Panc1 (cell line): ENCODE measurements at regions not wholly inside any gene's neighbourhood (a gene's known extent, or its start where the extent isn't known, plus 50 kb on each side); places are given as distances from the start of the nearest gene placed in this dataset.

ENCODE experiments used
- ATAC-seq: fragments of 200-7000 bp; cut with Tn5 transposase; 2 replicates; pipeline ENCODE4 v1.9.1; 2020; ENCODE audit warnings: mild to moderate bottlenecking, moderate library complexity
- BruUV-seq: library from RNA; stranded (reverse); fragments of 400-500 nt; replicated peaks from 2 replicates; lab custom pipeline; 2021; lab: Mats Ljungman, UMichigan
- CTCF ChIA-PET: fragments of 300-600 bp; sonication (Branson Sonifier 250); formaldehyde crosslinking; loops from one replicate; lab custom pipeline; 2022; ENCODE audit warnings: antibody characterized with exemption; lab: Charles Lee
- POLR2A ChIA-PET: fragments of 300-600 bp; sonication (Branson Sonifier 250); formaldehyde crosslinking; loops from one replicate; lab custom pipeline; 2022; ENCODE audit warnings: antibody characterized with exemption; lab: Charles Lee
- DNase-seq: peaks from one replicate; pipeline ENCODE4 v3.0.0-alpha.2; 2010; ENCODE audit warnings: low read depth, low spot score
- H3K27ac ChIP-seq: 2 replicates; pipeline ENCODE4 v1.5.1; 2011; ENCODE audit warnings: mild to moderate bottlenecking, low read length, inconsistent platforms
- H3K27me3 ChIP-seq: fragments of 200-500 bp; sonication (Bioruptor generic); 2 replicates; pipeline ENCODE4 v1.6.0; 2014; ENCODE audit warnings: low read length, inconsistent platforms; ENCODE audit not compliant: control insufficient read depth, insufficient read depth
- H3K36me3 ChIP-seq: fragments of 200-500 bp; sonication (Bioruptor generic); 2 replicates; pipeline ENCODE4 v1.5.1; 2014; ENCODE audit warnings: inconsistent platforms, mild to moderate bottlenecking, low read length, moderate library complexity; ENCODE audit not compliant: control insufficient read depth, insufficient read depth
- H3K4me1 ChIP-seq: 2 replicates; pipeline ENCODE4 v1.5.1; 2011; ENCODE audit warnings: inconsistent platforms, mild to moderate bottlenecking, low read length, moderate library complexity; ENCODE audit not compliant: control insufficient read depth, insufficient read depth
- H3K4me3 ChIP-seq, 2 experiments: 2 replicates each; pipeline ENCODE4 v1.5.1; 2011 to 2012; ENCODE audit warnings: low read depth in 2 of 2, low read length in 2 of 2, mild to moderate bottlenecking in 2 of 2, inconsistent platforms in 1 of 2, moderate library complexity in 1 of 2
- H3K9me3 ChIP-seq: fragments of 200-500 bp; sonication (Bioruptor generic); 2 replicates; pipeline ENCODE4 v1.5.1; 2014; ENCODE audit warnings: low read depth, mild to moderate bottlenecking, inconsistent platforms, low read length, moderate library complexity; ENCODE audit not compliant: control insufficient read depth, insufficient read depth
- CTCF ChIP-seq: fragments of 450-650 bp; IDR thresholded peaks from 2 replicates; pipeline ENCODE4 v1.5.1; 2017; ENCODE audit warnings: mild to moderate bottlenecking
- POLR2AphosphoS5 ChIP-seq: IDR thresholded peaks from 2 replicates; pipeline ENCODE4 v1.6.1; 2012; ENCODE audit warnings: mild to moderate bottlenecking, low read depth, low read length, moderate library complexity
- REST ChIP-seq, 2 experiments: IDR thresholded peaks; 2 replicates each; pipeline ENCODE4 v1.6.1; 2011 to 2012; ENCODE audit warnings: low read depth in 2 of 2, control low read depth in 1 of 2, low read length in 1 of 2, mild to moderate bottlenecking in 1 of 2, moderate library complexity in 1 of 2; ENCODE audit not compliant: insufficient read depth in 1 of 2
- SIN3A ChIP-seq: IDR thresholded peaks from 2 replicates; pipeline ENCODE4 v1.6.1; 2012; ENCODE audit warnings: low read depth, mild to moderate bottlenecking, low read length, moderate library complexity, borderline replicate concordance; ENCODE audit not compliant: insufficient read depth
- TCF7L2 ChIP-seq: IDR thresholded peaks from 2 replicates; pipeline ENCODE4 v1.6.1; 2011; ENCODE audit warnings: mild to moderate bottlenecking, low read depth, low read length, inconsistent platforms
- in situ Hi-C: cut with HindIII; loops from 2 replicates; pipeline ENCODE4 v1.10.0; 2016; ENCODE audit warnings: low sequenced_read_pairs, low pct_unique_long_range_greater_than_20kb
- intact Hi-C: fragments of 100-400 bp; cut with micrococcal nuclease; formaldehyde crosslinking; loops from one replicate; pipeline ENCODE4 v1.10.0; 2022; ENCODE audit not compliant: unreplicated experiment

GRCh38 chr12:114134922-114135321 lies 168.8 kb upstream of the RBM19 start:
- ChIA-PET POLR2A (interaction anchor here (0.6 kb wide), 1 partner anchor 672 kb away, joined by 4 read pairs; no protein-coding TSS in a partner anchor), CTCF (no interaction called here)
- no peak overlapping the region for H3K4me3 ChIP-seq
- ATAC-seq (no peak), DNase-seq (no peak)
- no peak overlapping the region for H3K27ac ChIP-seq
- intact Hi-C loops = no loop called here
- in situ Hi-C loops = no loop called here
- TF ChIP-seq SIN3A = no peak
- TF ChIP-seq REST (IDR thresholded peaks at IDR 0.05; ENCODE audit: insufficient read depth in 1 of 2, low read depth in 2 of 2, low read length in 1 of 2) = no peak
- no peak for TF ChIP-seq TCF7L2
- no peak for TF ChIP-seq CTCF
- TF ChIP-seq POLR2AphosphoS5 = no peak
- no peaks in the 10 kb centered on the region for H3K4me1 ChIP-seq
- no peaks in the 10 kb centered on the region for H3K9me3 ChIP-seq
- H3K27me3 ChIP-seq = no peaks in the 10 kb centered on the region; the same call in 1 of the 2 replicates
- BruUV-seq = no TSS peak
- H3K36me3 ChIP-seq = no peaks in the 10 kb centered on the region

GRCh38 chr12:114131824-114132223 lies 165.7 kb upstream of the RBM19 start:
- CTCF ChIA-PET = no interaction called here
- BruUV-seq = no TSS peak
- ATAC-seq (no peak), DNase-seq (no peak)
- POLR2A ChIA-PET = no interaction called here
- TF ChIP-seq CTCF = no peak
- no peak for TF ChIP-seq REST (IDR thresholded peaks at IDR 0.05; ENCODE audit: insufficient read depth in 1 of 2, low read depth in 2 of 2, low read length in 1 of 2)
- TF ChIP-seq POLR2AphosphoS5 = no peak
- no peak for TF ChIP-seq TCF7L2
- no peak for TF ChIP-seq SIN3A
- no peaks in the 10 kb centered on the region for H3K36me3 ChIP-seq
- no peaks in the 10 kb centered on the region for H3K27me3 ChIP-seq
- H3K27ac ChIP-seq = no peak overlapping the region
- intact Hi-C loops (no loop called here), in situ Hi-C loops (no loop called here)
- H3K9me3 ChIP-seq = no peaks in the 10 kb centered on the region
- no peaks in the 10 kb centered on the region for H3K4me1 ChIP-seq
- H3K4me3 ChIP-seq = no peak overlapping the region
